ENCODE measurements at regions not wholly inside any gene's neighbourhood (a gene's known extent, or its start where the extent isn't known, plus 50 kb on each side); places are given as distances from the start of the nearest gene placed in this dataset.

DNA sequence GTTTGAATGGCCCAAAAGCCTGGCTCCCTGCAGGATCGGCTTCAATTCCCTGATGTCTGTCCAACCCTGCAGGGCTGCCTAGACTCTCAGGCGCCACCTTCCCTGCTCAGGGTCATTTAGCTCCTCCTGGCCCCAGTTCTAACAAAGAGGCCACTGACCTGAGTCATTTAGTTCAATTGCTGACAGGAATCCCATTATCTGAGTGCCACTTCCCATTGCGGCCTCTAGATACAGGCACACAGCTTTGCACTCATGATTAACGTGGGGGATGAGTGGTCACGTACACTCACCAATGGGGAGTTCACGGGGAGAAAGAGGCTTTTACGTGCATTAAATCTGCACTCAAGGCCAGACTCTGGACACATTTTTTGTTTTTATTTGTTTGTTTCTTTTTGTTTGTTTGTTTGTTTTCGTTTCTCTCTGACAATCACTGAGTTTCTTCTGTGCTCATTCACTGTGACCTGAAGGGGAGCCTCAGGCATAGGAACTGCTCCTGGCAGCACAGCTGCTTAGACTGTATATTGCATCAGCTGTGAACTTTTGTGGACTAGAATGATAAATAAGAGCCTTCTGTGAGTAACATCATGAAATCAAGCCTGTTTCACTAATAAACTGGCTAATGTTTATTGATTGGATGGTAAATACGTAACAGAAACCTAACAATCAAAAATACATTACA lies 118.9 kb upstream of the CTNNA2 start (continued):
- TF ChIP-seq ZNF446 (CRISPR knock-in tag; IDR thresholded peaks at IDR 0.05) (no peak), ZNF766 (CRISPR knock-in tag; IDR thresholded peaks at IDR 0.05; ENCODE audit: borderline replicate concordance) (0 out of 2 replicates have a peak, but pooled peaks have one; percentile 24), ETV5 (CRISPR knock-in tag; IDR thresholded peaks at IDR 0.05; ENCODE audit: borderline replicate concordance) (peak; percentile 50; the same call in 1 of the 2 replicates), ZNF781 (CRISPR knock-in tag; IDR thresholded peaks at IDR 0.05; ENCODE audit: borderline replicate concordance, not compliant biosample characterization) (no peak), RFX5 (IDR thresholded peaks at IDR 0.05; ENCODE audit: low read depth, low read length) (no peak), NFYC (CRISPR knock-in tag; IDR thresholded peaks at IDR 0.05) (no peak), ZNF207 (IDR thresholded peaks at IDR 0.05; ENCODE audit: borderline replicate concordance) (no peak), ZNF136 (CRISPR knock-in tag; IDR thresholded peaks at IDR 0.05; ENCODE audit: low read depth) (no peak), HMGXB3 (CRISPR knock-in tag; IDR thresholded peaks at IDR 0.05; ENCODE audit: borderline replicate concordance) (0 out of 2 replicates have a peak, but pooled peaks have one; percentile 48), POGZ (CRISPR knock-in tag; IDR thresholded peaks at IDR 0.05) (peak; percentile 56; the same call in 1 of the 2 replicates), ZNF160 (CRISPR knock-in tag; IDR thresholded peaks at IDR 0.05) (no peak), NR2F2 (IDR thresholded peaks at IDR 0.05; ENCODE audit: borderline replicate concordance, low read depth) (peak; percentile 58), ZNF784 (CRISPR knock-in tag; IDR thresholded peaks at IDR 0.05; ENCODE audit: borderline replicate concordance) (no peak), ZMYM3 (CRISPR knock-in tag; IDR thresholded peaks at IDR 0.05) (peak; percentile 18; the same call in 1 of the 2 replicates), SKI (IDR thresholded peaks at IDR 0.05; ENCODE audit: partially characterized antibody) (no peak), PHF5A (CRISPR knock-in tag; IDR thresholded peaks at IDR 0.05; ENCODE audit: low read depth, unreplicated experiment) (no peak), SNRNP70 (IDR thresholded peaks at IDR 0.05; ENCODE audit: low read depth, low read length) (no peak), TBX3 (IDR thresholded peaks at IDR 0.05; ENCODE audit: borderline replicate concordance) (peak; percentile 48; the same call in 1 of the 2 replicates)
- TF ChIP-seq, protein P1, sequence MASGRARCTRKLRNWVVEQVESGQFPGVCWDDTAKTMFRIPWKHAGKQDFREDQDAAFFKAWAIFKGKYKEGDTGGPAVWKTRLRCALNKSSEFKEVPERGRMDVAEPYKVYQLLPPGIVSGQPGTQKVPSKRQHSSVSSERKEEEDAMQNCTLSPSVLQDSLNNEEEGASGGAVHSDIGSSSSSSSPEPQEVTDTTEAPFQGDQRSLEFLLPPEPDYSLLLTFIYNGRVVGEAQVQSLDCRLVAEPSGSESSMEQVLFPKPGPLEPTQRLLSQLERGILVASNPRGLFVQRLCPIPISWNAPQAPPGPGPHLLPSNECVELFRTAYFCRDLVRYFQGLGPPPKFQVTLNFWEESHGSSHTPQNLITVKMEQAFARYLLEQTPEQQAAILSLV (CRISPR knock-in tag; IDR thresholded peaks at IDR 0.05; ENCODE audit: borderline replicate concordance) = no peak
- TF ChIP-seq, protein P2, sequence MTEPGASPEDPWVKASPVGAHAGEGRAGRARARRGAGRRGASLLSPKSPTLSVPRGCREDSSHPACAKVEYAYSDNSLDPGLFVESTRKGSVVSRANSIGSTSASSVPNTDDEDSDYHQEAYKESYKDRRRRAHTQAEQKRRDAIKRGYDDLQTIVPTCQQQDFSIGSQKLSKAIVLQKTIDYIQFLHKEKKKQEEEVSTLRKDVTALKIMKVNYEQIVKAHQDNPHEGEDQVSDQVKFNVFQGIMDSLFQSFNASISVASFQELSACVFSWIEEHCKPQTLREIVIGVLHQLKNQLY (CRISPR knock-in tag; IDR thresholded peaks at IDR 0.05) = peak; percentile 63; the same call in 1 of the 2 replicates
- TF ChIP-seq, protein P3, sequence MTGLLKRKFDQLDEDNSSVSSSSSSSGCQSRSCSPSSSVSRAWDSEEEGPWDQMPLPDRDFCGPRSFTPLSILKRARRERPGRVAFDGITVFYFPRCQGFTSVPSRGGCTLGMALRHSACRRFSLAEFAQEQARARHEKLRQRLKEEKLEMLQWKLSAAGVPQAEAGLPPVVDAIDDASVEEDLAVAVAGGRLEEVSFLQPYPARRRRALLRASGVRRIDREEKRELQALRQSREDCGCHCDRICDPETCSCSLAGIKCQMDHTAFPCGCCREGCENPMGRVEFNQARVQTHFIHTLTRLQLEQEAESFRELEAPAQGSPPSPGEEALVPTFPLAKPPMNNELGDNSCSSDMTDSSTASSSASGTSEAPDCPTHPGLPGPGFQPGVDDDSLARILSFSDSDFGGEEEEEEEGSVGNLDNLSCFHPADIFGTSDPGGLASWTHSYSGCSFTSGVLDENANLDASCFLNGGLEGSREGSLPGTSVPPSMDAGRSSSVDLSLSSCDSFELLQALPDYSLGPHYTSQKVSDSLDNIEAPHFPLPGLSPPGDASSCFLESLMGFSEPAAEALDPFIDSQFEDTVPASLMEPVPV (CRISPR knock-in tag; IDR thresholded peaks at IDR 0.05) = no peak
